ENCODE measurements at regions not wholly inside any gene's neighbourhood (a gene's known extent, or its start where the extent isn't known, plus 50 kb on each side); places are given as distances from the start of the nearest gene placed in this dataset.

- WGBS, 2 donors = 56% methylated on average over 2 of the region's 2 CpGs
- Histone ChIP-seq H3K9me3 (no peaks in the 10 kb centered on the region), H3K4me1 (no peaks in the 10 kb centered on the region), H3K36me3 (no peaks in the 10 kb centered on the region), H3K27ac (no peak overlapping the region), H3K27me3 (no peaks in the 10 kb centered on the region), H3K4me3 (no peak overlapping the region)
- TF ChIP-seq POLR2A (IDR thresholded peaks at IDR 0.05) (no peak), CTCF (IDR thresholded peaks at IDR 0.05) (no peak), EP300 (IDR thresholded peaks at IDR 0.05) (no peak)
- no peak for DNase-seq (ENCODE audit: low spot score in 2 of 2)
These were observed 596.9 kb upstream of the ARPP21 start for GRCh38 chr3:35042210-35042991.

- WGBS, 2 donors = 95 to 100% methylated on average over 2 of the region's 2 CpGs
- Histone ChIP-seq H3K27me3 (no peaks in the 10 kb centered on the region), H3K27ac (no peak overlapping the region), H3K4me1 (no peaks in the 10 kb centered on the region), H3K9me3 (no peaks in the 10 kb centered on the region), H3K4me3 (no peak overlapping the region), H3K36me3 (no peaks in the 10 kb centered on the region)
- TF ChIP-seq EP300 (IDR thresholded peaks at IDR 0.05) (no peak), POLR2A (IDR thresholded peaks at IDR 0.05) (no peak), CTCF (IDR thresholded peaks at IDR 0.05) (no peak)
- no peak for DNase-seq (ENCODE audit: low spot score in 2 of 2)
These were observed 596.3 kb upstream of the ARPP21 start for GRCh38 chr3:35043040-35043439.

GRCh38 chr3:35044190-35044589 lies 595.1 kb upstream of the ARPP21 start:
- Histone ChIP-seq H3K36me3 (no peaks in the 10 kb centered on the region), H3K9me3 (no peaks in the 10 kb centered on the region), H3K27ac (no peak overlapping the region), H3K4me3 (no peak overlapping the region), H3K4me1 (no peaks in the 10 kb centered on the region), H3K27me3 (no peaks in the 10 kb centered on the region)
- no peak for DNase-seq (ENCODE audit: low spot score in 2 of 2)
- WGBS, 2 donors = 81 to 86% methylated on average over 1 of the region's 1 CpG
- no peak for TF ChIP-seq CTCF (IDR thresholded peaks at IDR 0.05)
- no peak for TF ChIP-seq EP300 (IDR thresholded peaks at IDR 0.05)
- no peak for TF ChIP-seq POLR2A (IDR thresholded peaks at IDR 0.05)

- TF ChIP-seq EP300 (IDR thresholded peaks at IDR 0.05) (no peak), POLR2A (IDR thresholded peaks at IDR 0.05) (no peak), CTCF (IDR thresholded peaks at IDR 0.05) (no peak)
- H3K4me3 ChIP-seq = no peak overlapping the region
- no peak overlapping the region for H3K27ac ChIP-seq
- DNase-seq (ENCODE audit: low spot score in 2 of 2) = no peak
- 96% methylated on average over 2 of the region's 2 CpGs for WGBS, 2 donors
- no peaks in the 10 kb centered on the region for H3K9me3 ChIP-seq
- no peaks in the 10 kb centered on the region for H3K36me3 ChIP-seq
- no peaks in the 10 kb centered on the region for H3K27me3 ChIP-seq
- H3K4me1 ChIP-seq = no peaks in the 10 kb centered on the region
These were observed 594.2 kb upstream of the ARPP21 start for GRCh38 chr3:35045118-35045517.

- no peak for TF ChIP-seq EP300 (IDR thresholded peaks at IDR 0.05)
- TF ChIP-seq CTCF (IDR thresholded peaks at IDR 0.05) = no peak
- TF ChIP-seq POLR2A (IDR thresholded peaks at IDR 0.05) = no peak
- WGBS, 2 donors = 81 to 84% methylated on average over 5 of the region's 5 CpGs
- no peaks in the 10 kb centered on the region for H3K36me3 ChIP-seq
- no peak overlapping the region for H3K4me3 ChIP-seq
- no peak for DNase-seq (ENCODE audit: low spot score in 2 of 2)
- no peaks in the 10 kb centered on the region for H3K27me3 ChIP-seq
- H3K9me3 ChIP-seq = no peaks in the 10 kb centered on the region
- no peaks in the 10 kb centered on the region for H3K4me1 ChIP-seq
- no peak overlapping the region for H3K27ac ChIP-seq
These were observed 574.6 kb upstream of the ARPP21 start for GRCh38 chr3:35064761-35065160.

Measured in tibial nerve (tissue), 4 donors.